Stomach (tissue), 4 donors: ENCODE measurements at regions not wholly inside any gene's neighbourhood (a gene's known extent, or its start where the extent isn't known, plus 50 kb on each side); places are given as distances from the start of the nearest gene placed in this dataset.

Source experiments
- CTCF ChIP-seq, 7 experiments: fragments of 450-650 bp in 4 of 7; fragments of 200-600 bp in 3 of 7; sonication (generic) in 3 of 7; IDR thresholded peaks; one replicate each; pipeline ENCODE4 v1.5.1; 2016 to 2019; ENCODE audit warnings: antibody characterized with exemption in 7 of 7, control low read depth in 2 of 7, mild to moderate bottlenecking in 1 of 7
- EP300 ChIP-seq: sonication (generic); formaldehyde crosslinking; IDR thresholded peaks from one replicate; pipeline ENCODE4 v1.6.1; 2017; ENCODE audit warnings: antibody characterized with exemption
- POLR2A ChIP-seq, 4 donors: fragments of 450-650 bp; IDR thresholded peaks; one replicate each; pipeline ENCODE4 v1.6.1; 2016; ENCODE audit warnings: antibody characterized with exemption in 4 of 4, control low read depth in 2 of 4, mild to moderate bottlenecking in 1 of 4, moderate library complexity in 1 of 4
- POLR2AphosphoS5 ChIP-seq, 3 donors: sonication (generic); formaldehyde crosslinking; IDR thresholded peaks; one replicate each; pipeline ENCODE4 v1.6.1; 2016; ENCODE audit warnings: antibody characterized with exemption in 3 of 3

GRCh38 chr4:10369517-10369916, 87.7 kb downstream of the ZNF518B start:
- TF ChIP-seq CTCF (IDR thresholded peaks at IDR 0.05), result no peak
- no peak for TF ChIP-seq POLR2AphosphoS5 (IDR thresholded peaks at IDR 0.05)
- TF ChIP-seq POLR2A (IDR thresholded peaks at IDR 0.05), result no peak
- TF ChIP-seq EP300, result no peak
